GM18517 (cell line): ENCODE measurements at regions not wholly inside any gene's neighbourhood (a gene's known extent, or its start where the extent isn't known, plus 50 kb on each side); places are given as distances from the start of the nearest gene placed in this dataset.

Experiments used
- ATAC-seq: cut with Tn5 transposase; IDR thresholded peaks from one replicate; pipeline ENCODE4 v1.9.1; 2021; ENCODE audit warnings: mild to moderate bottlenecking, moderate library complexity; ENCODE audit not compliant: unreplicated experiment

- ATAC-seq: no peak
Observed at GRCh38 chr2:123002660-123003248, 1022.3 kb upstream of the CNTNAP5 start.

GRCh38 chr2:123015186-123015585 lies 1009.9 kb upstream of the CNTNAP5 start:
- no peak for ATAC-seq

- ATAC-seq: no peak
Observed at GRCh38 chr2:123035541-123035940, 989.5 kb upstream of the CNTNAP5 start.

GRCh38 chr2:123036300-123036699 lies 988.8 kb upstream of the CNTNAP5 start:
- no peak for ATAC-seq

- no peak for ATAC-seq
Observed at GRCh38 chr2:123040506-123040905, 984.6 kb upstream of the CNTNAP5 start.

- ATAC-seq: no peak
Observed at GRCh38 chr2:123043458-123043857, 981.6 kb upstream of the CNTNAP5 start.

- ATAC-seq: no peak
Observed at GRCh38 chr2:123045713-123046112, 979.4 kb upstream of the CNTNAP5 start.

GRCh38 chr2:123047186-123047585 lies 977.9 kb upstream of the CNTNAP5 start:
- no peak for ATAC-seq

- ATAC-seq: no peak
Observed at GRCh38 chr2:123051136-123051535, 974.0 kb upstream of the CNTNAP5 start.

GRCh38 chr2:123061534-123061933 lies 963.6 kb upstream of the CNTNAP5 start:
- no peak for ATAC-seq

- no peak for ATAC-seq
Observed at GRCh38 chr2:123073371-123073770, 951.7 kb upstream of the CNTNAP5 start.

GRCh38 chr2:123073956-123074355 lies 951.1 kb upstream of the CNTNAP5 start:
- ATAC-seq: no peak

GRCh38 chr2:123077101-123077500 lies 948.0 kb upstream of the CNTNAP5 start:
- no peak for ATAC-seq

GRCh38 chr2:123080331-123080730 lies 944.8 kb upstream of the CNTNAP5 start:
- ATAC-seq: peak; percentile 53

GRCh38 chr2:123085484-123085883 lies 939.6 kb upstream of the CNTNAP5 start:
- no peak for ATAC-seq

- ATAC-seq: no peak
Observed at GRCh38 chr2:123086613-123087385, 938.3 kb upstream of the CNTNAP5 start.

GRCh38 chr2:123091471-123091870 lies 933.6 kb upstream of the CNTNAP5 start:
- ATAC-seq: no peak

GRCh38 chr2:123093199-123093598 lies 931.9 kb upstream of the CNTNAP5 start:
- ATAC-seq: no peak

- ATAC-seq: no peak
Observed at GRCh38 chr2:123095219-123095835, 929.8 kb upstream of the CNTNAP5 start.

GRCh38 chr2:123098619-123099018 lies 926.5 kb upstream of the CNTNAP5 start:
- no peak for ATAC-seq

- no peak for ATAC-seq
Observed at GRCh38 chr2:123101434-123101833, 923.7 kb upstream of the CNTNAP5 start.

GRCh38 chr2:123103902-123104301 lies 921.2 kb upstream of the CNTNAP5 start:
- no peak for ATAC-seq
